ENCODE measurements at regions not wholly inside any gene's neighbourhood (a gene's known extent, or its start where the extent isn't known, plus 50 kb on each side); places are given as distances from the start of the nearest gene placed in this dataset.

DNA sequence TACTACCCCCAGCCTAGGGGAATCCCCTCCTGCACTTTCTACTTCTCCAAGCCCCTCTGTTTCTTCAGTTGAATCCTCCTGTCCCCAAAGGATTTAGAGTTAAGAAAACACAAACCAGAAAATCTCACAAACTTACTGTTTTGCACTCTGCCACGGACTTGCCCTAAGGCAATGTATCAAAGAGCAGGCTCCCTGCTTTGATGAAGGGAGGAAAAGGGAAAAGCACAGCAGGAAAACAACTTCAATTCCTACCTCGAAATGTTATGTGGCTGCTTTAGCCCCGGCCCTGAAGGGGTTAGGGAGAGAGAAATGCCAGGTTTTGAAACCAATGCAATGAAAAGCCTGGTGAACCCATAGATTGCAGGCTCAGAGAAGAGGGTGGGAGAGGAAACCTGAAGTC, 254.7 kb downstream of the MAN2A1 start:
- no peak for TF ChIP-seq EZH2 (IDR thresholded peaks at IDR 0.05)
- TF ChIP-seq, protein P1, sequence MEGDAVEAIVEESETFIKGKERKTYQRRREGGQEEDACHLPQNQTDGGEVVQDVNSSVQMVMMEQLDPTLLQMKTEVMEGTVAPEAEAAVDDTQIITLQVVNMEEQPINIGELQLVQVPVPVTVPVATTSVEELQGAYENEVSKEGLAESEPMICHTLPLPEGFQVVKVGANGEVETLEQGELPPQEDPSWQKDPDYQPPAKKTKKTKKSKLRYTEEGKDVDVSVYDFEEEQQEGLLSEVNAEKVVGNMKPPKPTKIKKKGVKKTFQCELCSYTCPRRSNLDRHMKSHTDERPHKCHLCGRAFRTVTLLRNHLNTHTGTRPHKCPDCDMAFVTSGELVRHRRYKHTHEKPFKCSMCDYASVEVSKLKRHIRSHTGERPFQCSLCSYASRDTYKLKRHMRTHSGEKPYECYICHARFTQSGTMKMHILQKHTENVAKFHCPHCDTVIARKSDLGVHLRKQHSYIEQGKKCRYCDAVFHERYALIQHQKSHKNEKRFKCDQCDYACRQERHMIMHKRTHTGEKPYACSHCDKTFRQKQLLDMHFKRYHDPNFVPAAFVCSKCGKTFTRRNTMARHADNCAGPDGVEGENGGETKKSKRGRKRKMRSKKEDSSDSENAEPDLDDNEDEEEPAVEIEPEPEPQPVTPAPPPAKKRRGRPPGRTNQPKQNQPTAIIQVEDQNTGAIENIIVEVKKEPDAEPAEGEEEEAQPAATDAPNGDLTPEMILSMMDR (IDR thresholded peaks at IDR 0.05), result no peak

Data from neural progenitor cell (in vitro differentiated cells).